ENCODE measurements at regions not wholly inside any gene's neighbourhood (a gene's known extent, or its start where the extent isn't known, plus 50 kb on each side); places are given as distances from the start of the nearest gene placed in this dataset.

GRCh38 chr5:18312016-18312415 is 677.8 kb downstream of the TAF11L14 start:
- Histone ChIP-seq H3K27ac (ENCODE audit: low read length) (no peak overlapping the region), H3K36me3 (ENCODE audit: control insufficient read depth, insufficient read depth, low read length) (no peaks in the 10 kb centered on the region), H3K4me1 (ENCODE audit: control insufficient read depth, insufficient read depth, low read length) (no peaks in the 10 kb centered on the region), H3K27me3 (ENCODE audit: control insufficient read depth, insufficient read depth, low read length) (no peaks in the 10 kb centered on the region), H3K4me3 (ENCODE audit: low read depth in 2 of 2, low read length in 2 of 2) (no peak overlapping the region), H3K9me3 (ENCODE audit: control insufficient read depth, insufficient read depth, low read depth, low read length) (no peaks in the 10 kb centered on the region)
- BruUV-seq (replicated peaks): no TSS peak
- in situ Hi-C loops (cut with HindIII; ENCODE audit: low pct_unique_long_range_greater_than_20kb, low sequenced_read_pairs) (no loop called here), intact Hi-C loops (cut with micrococcal nuclease; ENCODE audit: unreplicated experiment) (no loop called here)
- ChIA-PET CTCF (no interaction called here), POLR2A (no interaction called here)
- no peak for TF ChIP-seq POLR2AphosphoS5 (IDR thresholded peaks at IDR 0.05; ENCODE audit: low read depth, low read length)
- TF ChIP-seq TCF7L2 (IDR thresholded peaks at IDR 0.05; ENCODE audit: low read depth, low read length): no peak
- TF ChIP-seq, protein P1, sequence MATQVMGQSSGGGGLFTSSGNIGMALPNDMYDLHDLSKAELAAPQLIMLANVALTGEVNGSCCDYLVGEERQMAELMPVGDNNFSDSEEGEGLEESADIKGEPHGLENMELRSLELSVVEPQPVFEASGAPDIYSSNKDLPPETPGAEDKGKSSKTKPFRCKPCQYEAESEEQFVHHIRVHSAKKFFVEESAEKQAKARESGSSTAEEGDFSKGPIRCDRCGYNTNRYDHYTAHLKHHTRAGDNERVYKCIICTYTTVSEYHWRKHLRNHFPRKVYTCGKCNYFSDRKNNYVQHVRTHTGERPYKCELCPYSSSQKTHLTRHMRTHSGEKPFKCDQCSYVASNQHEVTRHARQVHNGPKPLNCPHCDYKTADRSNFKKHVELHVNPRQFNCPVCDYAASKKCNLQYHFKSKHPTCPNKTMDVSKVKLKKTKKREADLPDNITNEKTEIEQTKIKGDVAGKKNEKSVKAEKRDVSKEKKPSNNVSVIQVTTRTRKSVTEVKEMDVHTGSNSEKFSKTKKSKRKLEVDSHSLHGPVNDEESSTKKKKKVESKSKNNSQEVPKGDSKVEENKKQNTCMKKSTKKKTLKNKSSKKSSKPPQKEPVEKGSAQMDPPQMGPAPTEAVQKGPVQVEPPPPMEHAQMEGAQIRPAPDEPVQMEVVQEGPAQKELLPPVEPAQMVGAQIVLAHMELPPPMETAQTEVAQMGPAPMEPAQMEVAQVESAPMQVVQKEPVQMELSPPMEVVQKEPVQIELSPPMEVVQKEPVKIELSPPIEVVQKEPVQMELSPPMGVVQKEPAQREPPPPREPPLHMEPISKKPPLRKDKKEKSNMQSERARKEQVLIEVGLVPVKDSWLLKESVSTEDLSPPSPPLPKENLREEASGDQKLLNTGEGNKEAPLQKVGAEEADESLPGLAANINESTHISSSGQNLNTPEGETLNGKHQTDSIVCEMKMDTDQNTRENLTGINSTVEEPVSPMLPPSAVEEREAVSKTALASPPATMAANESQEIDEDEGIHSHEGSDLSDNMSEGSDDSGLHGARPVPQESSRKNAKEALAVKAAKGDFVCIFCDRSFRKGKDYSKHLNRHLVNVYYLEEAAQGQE (IDR thresholded peaks at IDR 0.05; ENCODE audit: insufficient read depth in 1 of 2, low read depth in 2 of 2, low read length in 1 of 2): no peak
- no peak for TF ChIP-seq SIN3A (IDR thresholded peaks at IDR 0.05; ENCODE audit: borderline replicate concordance, insufficient read depth, low read depth, low read length)
- TF ChIP-seq, protein P2, sequence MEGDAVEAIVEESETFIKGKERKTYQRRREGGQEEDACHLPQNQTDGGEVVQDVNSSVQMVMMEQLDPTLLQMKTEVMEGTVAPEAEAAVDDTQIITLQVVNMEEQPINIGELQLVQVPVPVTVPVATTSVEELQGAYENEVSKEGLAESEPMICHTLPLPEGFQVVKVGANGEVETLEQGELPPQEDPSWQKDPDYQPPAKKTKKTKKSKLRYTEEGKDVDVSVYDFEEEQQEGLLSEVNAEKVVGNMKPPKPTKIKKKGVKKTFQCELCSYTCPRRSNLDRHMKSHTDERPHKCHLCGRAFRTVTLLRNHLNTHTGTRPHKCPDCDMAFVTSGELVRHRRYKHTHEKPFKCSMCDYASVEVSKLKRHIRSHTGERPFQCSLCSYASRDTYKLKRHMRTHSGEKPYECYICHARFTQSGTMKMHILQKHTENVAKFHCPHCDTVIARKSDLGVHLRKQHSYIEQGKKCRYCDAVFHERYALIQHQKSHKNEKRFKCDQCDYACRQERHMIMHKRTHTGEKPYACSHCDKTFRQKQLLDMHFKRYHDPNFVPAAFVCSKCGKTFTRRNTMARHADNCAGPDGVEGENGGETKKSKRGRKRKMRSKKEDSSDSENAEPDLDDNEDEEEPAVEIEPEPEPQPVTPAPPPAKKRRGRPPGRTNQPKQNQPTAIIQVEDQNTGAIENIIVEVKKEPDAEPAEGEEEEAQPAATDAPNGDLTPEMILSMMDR (IDR thresholded peaks at IDR 0.05): no peak
- ATAC-seq (no peak), DNase-seq (ENCODE audit: low read depth, low spot score) (no peak)

- BruUV-seq (replicated peaks): no TSS peak
- in situ Hi-C loops (cut with HindIII; ENCODE audit: low pct_unique_long_range_greater_than_20kb, low sequenced_read_pairs): no loop called here
Observed at GRCh38 chr5:18314192-18314778, 680.0 kb downstream of the TAF11L14 start.

More at GRCh38 chr5:18314192-18314778, 680.0 kb downstream of the TAF11L14 start:
- H3K27me3 ChIP-seq (ENCODE audit: control insufficient read depth, insufficient read depth, low read length): no peaks in the 10 kb centered on the region
- no peaks in the 10 kb centered on the region for H3K9me3 ChIP-seq (ENCODE audit: control insufficient read depth, insufficient read depth, low read depth, low read length)
- peak; percentile 30 for DNase-seq (ENCODE audit: low read depth, low spot score)
- POLR2A ChIA-PET: no interaction called here
- H3K4me3 ChIP-seq (ENCODE audit: low read depth in 2 of 2, low read length in 2 of 2): no peak overlapping the region
- CTCF ChIA-PET: interaction anchor here (0.7 kb wide), 1 partner anchor 1091 kb away, joined by 4 read pairs; no protein-coding TSS in a partner anchor
- intact Hi-C loops (cut with micrococcal nuclease; ENCODE audit: unreplicated experiment): no loop called here
- no peak for ATAC-seq
- TF ChIP-seq, protein P1 (IDR thresholded peaks at IDR 0.05; ENCODE audit: insufficient read depth in 1 of 2, low read depth in 2 of 2, low read length in 1 of 2): no peak
- TF ChIP-seq, protein P2 (IDR thresholded peaks at IDR 0.05): peak; percentile 65; the same call in 1 of the 2 replicates
- no peak for TF ChIP-seq SIN3A (IDR thresholded peaks at IDR 0.05; ENCODE audit: borderline replicate concordance, insufficient read depth, low read depth, low read length)
- no peaks in the 10 kb centered on the region for H3K36me3 ChIP-seq (ENCODE audit: control insufficient read depth, insufficient read depth, low read length)
- no peaks in the 10 kb centered on the region for H3K4me1 ChIP-seq (ENCODE audit: control insufficient read depth, insufficient read depth, low read length)
- no peak overlapping the region for H3K27ac ChIP-seq (ENCODE audit: low read length)
